GM12891 (cell line): ENCODE measurements at regions not wholly inside any gene's neighbourhood (a gene's known extent, or its start where the extent isn't known, plus 50 kb on each side); places are given as distances from the start of the nearest gene placed in this dataset.

Source experiments
- POLR2A ChIP-seq: IDR thresholded peaks from 2 replicates; pipeline ENCODE4 v1.6.1; 2011; ENCODE audit warnings: low read depth, low read length, control low read depth
- POU2F2 ChIP-seq: IDR thresholded peaks from 2 replicates; pipeline ENCODE4 v1.6.1; 2011; ENCODE audit warnings: low read depth, mild to moderate bottlenecking, control low read depth, low read length, moderate library complexity

DNA sequence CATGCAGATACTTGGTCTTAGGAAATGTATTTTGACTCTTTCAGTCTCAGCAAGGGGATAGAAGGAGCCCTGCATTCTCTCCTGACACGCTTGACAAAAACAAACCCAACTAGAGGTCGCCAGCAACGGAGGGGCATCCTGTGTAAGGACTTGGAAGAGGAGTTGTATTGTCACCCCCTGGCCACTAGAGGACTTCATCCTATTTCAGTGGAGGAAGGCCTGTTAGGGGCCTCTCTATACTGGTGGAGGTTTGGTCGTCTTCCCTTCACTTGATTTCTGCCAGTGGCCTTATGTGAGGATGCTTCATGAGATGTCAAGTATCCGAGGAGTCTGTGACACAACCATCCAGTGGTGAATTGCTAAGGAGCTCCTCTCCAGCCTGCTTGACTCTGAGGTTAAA is 122.8 kb upstream of the STC2 start:
- no peak for TF ChIP-seq POLR2A
- TF ChIP-seq POU2F2, result no peak
